Astrocyte (in vitro differentiated cells and primary cell): ENCODE measurements at regions not wholly inside any gene's neighbourhood (a gene's known extent, or its start where the extent isn't known, plus 50 kb on each side); places are given as distances from the start of the nearest gene placed in this dataset.

ENCODE experiments used
- CTCF ChIP-seq: IDR thresholded peaks from 2 replicates; pipeline ENCODE4 v1.5.1; 2011; ENCODE audit warnings: low read depth, mild to moderate bottlenecking, inconsistent platforms, low read length, moderate library complexity; ENCODE audit not compliant: insufficient read depth
- EZH2 ChIP-seq: IDR thresholded peaks from 2 replicates; pipeline ENCODE4 v1.6.1; 2012; ENCODE audit warnings: mild to moderate bottlenecking, low read length, inconsistent platforms; ENCODE audit not compliant: insufficient read depth

GRCh38 chr2:64777841-64778240 is 124.1 kb upstream of the SERTAD2 start:
- no peak for TF ChIP-seq CTCF
- no peak for TF ChIP-seq EZH2
